H9 (cell line): ENCODE measurements at regions not wholly inside any gene's neighbourhood (a gene's known extent, or its start where the extent isn't known, plus 50 kb on each side); places are given as distances from the start of the nearest gene placed in this dataset.

Experiments
- DNase-seq: peaks from one replicate; pipeline ENCODE4 v3.0.0-alpha.2; 2017
- H2AFZ ChIP-seq: one replicate; pipeline ENCODE4 v1.6.1; 2013; ENCODE audit warnings: mild to moderate bottlenecking, low read length, control low read depth, moderate library complexity
- H2AK5ac ChIP-seq: 2 replicates; pipeline ENCODE4 v1.6.1; 2013; ENCODE audit warnings: low read length, control low read depth, mixed read lengths; ENCODE audit not compliant: insufficient read length
- H2BK120ac ChIP-seq: one replicate; pipeline ENCODE4 v1.6.1; 2013; ENCODE audit warnings: low read depth, mild to moderate bottlenecking, low read length, control low read depth, inconsistent platforms; ENCODE audit not compliant: poor library complexity, severe bottlenecking
- H2BK12ac ChIP-seq: 2 replicates; pipeline ENCODE4 v1.6.1; 2013; ENCODE audit warnings: low read length, control low read depth, mixed read lengths, low read depth; ENCODE audit not compliant: insufficient read length
- H2BK15ac ChIP-seq: 2 replicates; pipeline ENCODE4 v1.6.1; 2013; ENCODE audit warnings: low read depth, low read length, control low read depth
- H2BK20ac ChIP-seq: one replicate; pipeline ENCODE4 v1.6.1; 2013; ENCODE audit warnings: low read depth, mild to moderate bottlenecking, low read length, control low read depth, inconsistent platforms; ENCODE audit not compliant: poor library complexity, severe bottlenecking
- H2BK5ac ChIP-seq: 2 replicates; pipeline ENCODE4 v1.6.1; 2013; ENCODE audit warnings: low read length, control low read depth, mixed read lengths; ENCODE audit not compliant: insufficient read length
- H3K14ac ChIP-seq: 2 replicates; pipeline ENCODE4 v1.6.1; 2013; ENCODE audit warnings: low read length, control low read depth; ENCODE audit not compliant: insufficient read depth
- H3K18ac ChIP-seq: 2 replicates; pipeline ENCODE4 v1.6.1; 2013; ENCODE audit warnings: low read depth, mild to moderate bottlenecking, mixed read lengths, low read length, control low read depth; ENCODE audit not compliant: insufficient read length
- H3K23ac ChIP-seq: 2 replicates; pipeline ENCODE4 v1.6.1; 2013; ENCODE audit warnings: low read length, control low read depth, mixed read lengths, low read depth; ENCODE audit not compliant: insufficient read length
- H3K23me2 ChIP-seq: 2 replicates; pipeline ENCODE4 v1.6.1; 2013; ENCODE audit warnings: low read depth, mild to moderate bottlenecking, mixed read lengths, low read length, control low read depth; ENCODE audit not compliant: insufficient read length, poor library complexity, severe bottlenecking
- H3K27ac ChIP-seq: 2 replicates; pipeline ENCODE4 v1.5.1; 2013; ENCODE audit warnings: low read length, control low read depth, mixed read lengths, low read depth; ENCODE audit not compliant: insufficient read length
- H3K27me3 ChIP-seq: 2 replicates; pipeline ENCODE4 v1.6.1; 2013; ENCODE audit warnings: low read length, control low read depth, inconsistent platforms; ENCODE audit not compliant: insufficient read depth
- H3K4ac ChIP-seq: 2 replicates; pipeline ENCODE4 v1.6.1; 2013; ENCODE audit warnings: low read depth, mild to moderate bottlenecking, control low read depth, inconsistent platforms, low read length, moderate library complexity
- H3K4me1 ChIP-seq: 2 replicates; pipeline ENCODE4 v1.6.1; 2013; ENCODE audit warnings: low read length, control low read depth, inconsistent platforms; ENCODE audit not compliant: insufficient read depth
- H3K4me2 ChIP-seq: 2 replicates; pipeline ENCODE4 v1.6.1; 2013; ENCODE audit warnings: low read length, control low read depth, mixed read lengths; ENCODE audit not compliant: insufficient read length, insufficient read depth
- H3K56ac ChIP-seq: 2 replicates; pipeline ENCODE4 v1.6.1; 2013; ENCODE audit warnings: low read depth, mild to moderate bottlenecking, mixed read lengths, low read length, control low read depth; ENCODE audit not compliant: insufficient read length
- H3K79me1 ChIP-seq: 2 replicates; pipeline ENCODE4 v1.6.1; 2013; ENCODE audit warnings: low read depth, mild to moderate bottlenecking, moderate library complexity, low read length, control low read depth, inconsistent platforms; ENCODE audit not compliant: insufficient read depth, poor library complexity, severe bottlenecking
- H3K79me2 ChIP-seq: 2 replicates; pipeline ENCODE4 v1.6.1; 2013; ENCODE audit warnings: low read length, control low read depth, inconsistent platforms; ENCODE audit not compliant: insufficient read depth
- H3K9ac ChIP-seq: 2 replicates; pipeline ENCODE4 v1.6.1; 2013; ENCODE audit warnings: low read length, control low read depth, mixed read lengths; ENCODE audit not compliant: insufficient read length; ENCODE audit errors: extremely low read depth
- H3K9me3 ChIP-seq: one replicate; pipeline ENCODE4 v1.6.1; 2013; ENCODE audit warnings: low read depth, low read length, inconsistent platforms; ENCODE audit not compliant: control insufficient read depth
- H3T11ph ChIP-seq: one replicate; pipeline ENCODE4 v1.6.1; 2013; ENCODE audit warnings: mild to moderate bottlenecking, low read length, control low read depth, inconsistent platforms
- H4K20me1 ChIP-seq: one replicate; pipeline ENCODE4 v1.6.1; 2013; ENCODE audit not compliant: control insufficient read depth, insufficient read length, insufficient read depth
- H4K5ac ChIP-seq: 2 replicates; pipeline ENCODE4 v1.6.1; 2013; ENCODE audit warnings: low read depth, mild to moderate bottlenecking, mixed read lengths, low read length, control low read depth; ENCODE audit not compliant: insufficient read length
- H4K8ac ChIP-seq: replicated peaks from 2 replicates; pipeline ENCODE4 v1.6.1; 2013; ENCODE audit warnings: low read length, control low read depth, mixed read lengths, low read depth; ENCODE audit not compliant: insufficient read length
- H4K91ac ChIP-seq: 2 replicates; pipeline ENCODE4 v1.6.1; 2013; ENCODE audit warnings: low read depth, mild to moderate bottlenecking, moderate library complexity, mixed read lengths, low read length, control low read depth; ENCODE audit not compliant: insufficient read length
- H3K27ac Mint-ChIP-seq, 3 experiments: 2 replicates in 2 of 3; 3 replicates in 1 of 3; pipeline ENCODE4 v1.8.0; 2020 to 2021; ENCODE audit warnings: mixed read lengths in 3 of 3, mild to moderate bottlenecking in 1 of 3, moderate library complexity in 1 of 3
- H3K27me3 Mint-ChIP-seq: 2 replicates; pipeline ENCODE4 v1.8.0; 2021; ENCODE audit warnings: low read depth, mild to moderate bottlenecking, moderate library complexity, mixed read lengths
- H3K36me3 Mint-ChIP-seq, 3 experiments: 2 replicates in 2 of 3; 3 replicates in 1 of 3; pipeline ENCODE4 v1.8.0; 2020 to 2021; ENCODE audit warnings: low read depth in 3 of 3, mixed read lengths in 3 of 3; ENCODE audit not compliant: insufficient read depth in 1 of 3
- H3K4me1 Mint-ChIP-seq, 2 experiments: 2 replicates each; pipeline ENCODE4 v1.8.0; 2020; ENCODE audit warnings: mixed read lengths in 2 of 2
- H3K4me3 Mint-ChIP-seq, 2 experiments: 2 replicates in 1 of 2; 3 replicates in 1 of 2; pipeline ENCODE4 v1.8.0; 2020 to 2021; ENCODE audit warnings: mild to moderate bottlenecking in 2 of 2, mixed read lengths in 2 of 2, moderate library complexity in 1 of 2
- H3K9me3 Mint-ChIP-seq, 2 experiments: 2 replicates in 1 of 2; 3 replicates in 1 of 2; pipeline ENCODE4 v1.8.0; 2020; ENCODE audit warnings: mild to moderate bottlenecking in 2 of 2, mixed read lengths in 2 of 2, moderate library complexity in 1 of 2
- CTCF ChIP-seq: fragments of 200-600 bp; sonication (generic); conservative IDR thresholded peaks from 3 replicates; pipeline ENCODE4 v1.8.0; 2021; ENCODE audit warnings: antibody characterized with exemption, mild to moderate bottlenecking
- WGBS: extraction: QIAGEN DNeasy Blood & Tissue Kit; methylation state at CpG from one replicate; pipeline ENCODE4 v1.1.7; 2013; ENCODE audit warnings: missing lambda C conversion rate, low lambda C conversion rate, mixed read lengths; ENCODE audit not compliant: insufficient read length; ENCODE audit errors: extremely low coverage; 5-methylcytosine and 5-hydroxymethylcytosine counted together

- no peaks in the 10 kb centered on the region for H3K23me2 ChIP-seq
- no peak overlapping the region for H3K4me2 ChIP-seq
- Mint-ChIP-seq H3K4me1 (peaks cover 34% of the 10 kb centered on the region in 2 experiments), H3K4me3 (no peak overlapping the region), H3K27me3 (no peaks in the 10 kb centered on the region; the same call in 1 of the 2 replicates), H3K27ac (no peak overlapping the region), H3K9me3 (peaks cover 0 to 4% of the 10 kb centered on the region in 2 experiments; a peak in 1 of 5 replicates), H3K36me3 (peaks cover 0 to 5% (median 0%) of the 10 kb centered on the region in 3 experiments; a peak in 3 of 7 replicates)
- H3K27me3 ChIP-seq: no peaks in the 10 kb centered on the region
- H3K79me1 ChIP-seq: no peaks in the 10 kb centered on the region
- peaks cover 3% of the 10 kb centered on the region; the same call in 1 of the 2 replicates for H3K4me1 ChIP-seq
- no peak overlapping the region for H2BK5ac ChIP-seq
- no peak overlapping the region for H4K5ac ChIP-seq
- H2BK15ac ChIP-seq: no peak overlapping the region
- H2AK5ac ChIP-seq: no peak overlapping the region
- H3K14ac ChIP-seq: no peak overlapping the region
- H3K23ac ChIP-seq: no peak overlapping the region
- no peak for DNase-seq
- no peaks in the 10 kb centered on the region for H3K79me2 ChIP-seq
- no peak overlapping the region for H3K4ac ChIP-seq
- no peaks in the 10 kb centered on the region for H3K9me3 ChIP-seq
- no peak overlapping the region for H2AFZ ChIP-seq
- H3K9ac ChIP-seq: no peak overlapping the region
- H4K91ac ChIP-seq: no peak overlapping the region
- H2BK12ac ChIP-seq: no peak overlapping the region
- H3K27ac ChIP-seq: no peak overlapping the region
- no peak overlapping the region for H2BK20ac ChIP-seq
- no CpG with 5 or more reads among the region's 4 CpGs for WGBS
- H3K56ac ChIP-seq: no peak overlapping the region
- no peak for TF ChIP-seq CTCF
- no peak overlapping the region for H2BK120ac ChIP-seq
- no peak overlapping the region for H4K8ac ChIP-seq
- H3K18ac ChIP-seq: no peak overlapping the region
- no peak overlapping the region for H3T11ph ChIP-seq
- H4K20me1 ChIP-seq: no peaks in the 10 kb centered on the region
These were observed 400.9 kb upstream of the SMIM21 start for GRCh38 chr18:75828379-75828778.
